Stomach (tissue), 4 donors: ENCODE measurements at regions not wholly inside any gene's neighbourhood (a gene's known extent, or its start where the extent isn't known, plus 50 kb on each side); places are given as distances from the start of the nearest gene placed in this dataset.

ENCODE experiments used
- CTCF ChIP-seq, 7 experiments: fragments of 450-650 bp in 4 of 7; fragments of 200-600 bp in 3 of 7; sonication (generic) in 3 of 7; IDR thresholded peaks; one replicate each; pipeline ENCODE4 v1.5.1; 2016 to 2019; ENCODE audit warnings: antibody characterized with exemption in 7 of 7, control low read depth in 2 of 7, mild to moderate bottlenecking in 1 of 7
- EP300 ChIP-seq: sonication (generic); formaldehyde crosslinking; IDR thresholded peaks from one replicate; pipeline ENCODE4 v1.6.1; 2017; ENCODE audit warnings: antibody characterized with exemption
- POLR2AphosphoS5 ChIP-seq, 3 donors: sonication (generic); formaldehyde crosslinking; IDR thresholded peaks; one replicate each; pipeline ENCODE4 v1.6.1; 2016; ENCODE audit warnings: antibody characterized with exemption in 3 of 3

GRCh38 chr5:163189023-163189553 is 248.3 kb upstream of the CCNG1 start:
- no peak for TF ChIP-seq POLR2AphosphoS5 (IDR thresholded peaks at IDR 0.05)
- TF ChIP-seq EP300, result no peak
- TF ChIP-seq CTCF (IDR thresholded peaks at IDR 0.05), result no peak
